Right atrium auricular region (tissue), 2 donors: ENCODE measurements at regions not wholly inside any gene's neighbourhood (a gene's known extent, or its start where the extent isn't known, plus 50 kb on each side); places are given as distances from the start of the nearest gene placed in this dataset.

ENCODE experiments used
- DNase-seq: peaks from one replicate; pipeline ENCODE4 v3.0.0-alpha.2; 2019; ENCODE audit warnings: low spot score
- H3K27ac ChIP-seq, 2 donors: fragments of 200-600 bp; sonication (generic); 1 replicate in 1 of 2; 2 replicates in 1 of 2; pipeline ENCODE4 v1.5.1; 2016 to 2019
- H3K27me3 ChIP-seq, 2 donors: fragments of 200-600 bp; sonication (generic); one replicate each; pipeline versions ENCODE4 v1.5.1 to v1.6.0; 2017 to 2019
- H3K36me3 ChIP-seq: fragments of 200-600 bp; sonication (generic); one replicate; pipeline ENCODE4 v1.5.1; 2016
- H3K4me1 ChIP-seq, 2 donors: fragments of 200-600 bp; sonication (generic); one replicate each; pipeline versions ENCODE4 v1.5.1 to v1.6.0; 2017 to 2019
- H3K4me3 ChIP-seq, 2 donors: fragments of 200-600 bp; sonication (generic); 1 replicate in 1 of 2; 2 replicates in 1 of 2; pipeline ENCODE4 v1.5.1; 2017 to 2019; ENCODE audit warnings: mild to moderate bottlenecking in 1 of 2, moderate library complexity in 1 of 2
- H3K9me3 ChIP-seq, 2 donors: fragments of 200-600 bp; sonication (generic); one replicate each; pipeline ENCODE4 v1.5.1; 2019
- TF ChIP-seq, protein P1 (sequence below), 2 donors: fragments of 200-600 bp; sonication (generic); IDR thresholded peaks; one replicate each; pipeline ENCODE4 v1.5.1; 2019; ENCODE audit warnings: antibody characterized with exemption in 2 of 2

GRCh38 chr2:60356346-60356745 is 197.1 kb downstream of the BCL11A start:
- Histone ChIP-seq H3K9me3 (no peaks in the 10 kb centered on the region), H3K27ac (no peak overlapping the region)

GRCh38 chr2:60355849-60356261 is 197.6 kb downstream of the BCL11A start:
- no peaks in the 10 kb centered on the region for H3K27me3 ChIP-seq
- H3K9me3 ChIP-seq = no peaks in the 10 kb centered on the region
- no peaks in the 10 kb centered on the region for H3K4me1 ChIP-seq
- TF ChIP-seq, protein P1, sequence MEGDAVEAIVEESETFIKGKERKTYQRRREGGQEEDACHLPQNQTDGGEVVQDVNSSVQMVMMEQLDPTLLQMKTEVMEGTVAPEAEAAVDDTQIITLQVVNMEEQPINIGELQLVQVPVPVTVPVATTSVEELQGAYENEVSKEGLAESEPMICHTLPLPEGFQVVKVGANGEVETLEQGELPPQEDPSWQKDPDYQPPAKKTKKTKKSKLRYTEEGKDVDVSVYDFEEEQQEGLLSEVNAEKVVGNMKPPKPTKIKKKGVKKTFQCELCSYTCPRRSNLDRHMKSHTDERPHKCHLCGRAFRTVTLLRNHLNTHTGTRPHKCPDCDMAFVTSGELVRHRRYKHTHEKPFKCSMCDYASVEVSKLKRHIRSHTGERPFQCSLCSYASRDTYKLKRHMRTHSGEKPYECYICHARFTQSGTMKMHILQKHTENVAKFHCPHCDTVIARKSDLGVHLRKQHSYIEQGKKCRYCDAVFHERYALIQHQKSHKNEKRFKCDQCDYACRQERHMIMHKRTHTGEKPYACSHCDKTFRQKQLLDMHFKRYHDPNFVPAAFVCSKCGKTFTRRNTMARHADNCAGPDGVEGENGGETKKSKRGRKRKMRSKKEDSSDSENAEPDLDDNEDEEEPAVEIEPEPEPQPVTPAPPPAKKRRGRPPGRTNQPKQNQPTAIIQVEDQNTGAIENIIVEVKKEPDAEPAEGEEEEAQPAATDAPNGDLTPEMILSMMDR (IDR thresholded peaks at IDR 0.05) = no peak
- no peak overlapping the region for H3K27ac ChIP-seq
- no peaks in the 10 kb centered on the region for H3K36me3 ChIP-seq
- no peak overlapping the region for H3K4me3 ChIP-seq
- DNase-seq = no peak

More at GRCh38 chr2:60356346-60356745, 197.1 kb downstream of the BCL11A start:
- TF ChIP-seq, protein P1 (IDR thresholded peaks at IDR 0.05) = no peak
- Histone ChIP-seq H3K27me3 (no peaks in the 10 kb centered on the region), H3K4me3 (no peak overlapping the region), H3K4me1 (no peaks in the 10 kb centered on the region), H3K36me3 (no peaks in the 10 kb centered on the region)
- DNase-seq = no peak

- H3K27ac ChIP-seq = no peak overlapping the region
- no peaks in the 10 kb centered on the region for H3K36me3 ChIP-seq
- no peaks in the 10 kb centered on the region for H3K4me1 ChIP-seq
- no peaks in the 10 kb centered on the region for H3K9me3 ChIP-seq
- no peak overlapping the region for H3K4me3 ChIP-seq
- no peaks in the 10 kb centered on the region for H3K27me3 ChIP-seq
- TF ChIP-seq, protein P1 (IDR thresholded peaks at IDR 0.05) = no peak
- DNase-seq = no peak
These were observed 198.7 kb downstream of the BCL11A start for GRCh38 chr2:60354713-60355112.

DNA sequence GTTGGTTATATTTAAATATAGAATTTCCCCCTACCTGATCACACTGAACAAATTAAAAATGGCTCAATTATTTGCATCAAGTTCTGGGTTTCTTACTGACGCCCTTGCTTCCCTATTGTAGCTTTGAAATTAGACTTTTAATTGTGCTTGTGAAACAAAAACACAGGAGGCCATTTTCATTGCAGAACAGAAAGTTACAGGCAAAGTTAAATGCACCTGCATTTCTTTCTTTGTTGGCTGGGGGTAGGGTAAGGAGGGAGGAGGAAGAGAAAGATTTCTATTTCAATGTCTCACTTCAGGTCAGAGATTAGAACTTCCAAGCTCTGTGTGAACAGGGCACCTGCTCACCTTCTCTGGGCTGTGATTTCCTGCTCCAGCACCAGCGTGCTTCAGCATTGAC is 199.6 kb downstream of the BCL11A start:
- no peak for DNase-seq
- Histone ChIP-seq H3K4me1 (no peaks in the 10 kb centered on the region), H3K9me3 (no peaks in the 10 kb centered on the region), H3K36me3 (no peaks in the 10 kb centered on the region), H3K27ac (no peak overlapping the region), H3K27me3 (no peaks in the 10 kb centered on the region), H3K4me3 (no peak overlapping the region)
- TF ChIP-seq, protein P1 (IDR thresholded peaks at IDR 0.05) = no peak

GRCh38 chr2:60353406-60353800 is 200.1 kb downstream of the BCL11A start:
- TF ChIP-seq, protein P1 (IDR thresholded peaks at IDR 0.05) = no peak
- no peak overlapping the region for H3K4me3 ChIP-seq
- H3K27me3 ChIP-seq = no peaks in the 10 kb centered on the region
- no peaks in the 10 kb centered on the region for H3K4me1 ChIP-seq
- H3K27ac ChIP-seq = no peak overlapping the region
- no peaks in the 10 kb centered on the region for H3K9me3 ChIP-seq
- DNase-seq = no peak
- no peaks in the 10 kb centered on the region for H3K36me3 ChIP-seq
